ENCODE measurements at regions not wholly inside any gene's neighbourhood (a gene's known extent, or its start where the extent isn't known, plus 50 kb on each side); places are given as distances from the start of the nearest gene placed in this dataset.
A peak's percentile ranks its signal among the peaks of the same experiment; 100 is the strongest.

DNA sequence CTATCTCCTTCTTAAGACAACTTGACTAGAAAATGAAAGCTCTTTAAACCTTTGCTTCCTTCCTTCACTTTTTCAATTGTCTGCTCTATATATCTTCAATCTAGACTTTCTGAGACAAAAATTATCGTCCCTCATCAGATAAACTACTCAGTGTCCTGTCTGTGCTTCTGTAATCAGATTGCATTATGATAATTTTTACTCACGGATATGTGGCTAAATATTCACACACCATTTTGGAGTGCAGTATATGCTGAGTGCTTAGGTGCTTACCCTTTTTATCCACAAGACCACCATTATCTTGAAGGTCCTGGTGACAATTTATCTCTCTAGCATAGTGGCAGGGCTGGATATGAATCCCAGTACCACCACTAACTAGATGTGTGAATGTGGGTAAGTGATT, 1012.3 kb downstream of the TUSC7 start:
- TF ChIP-seq RXRA (IDR thresholded peaks at IDR 0.05; ENCODE audit: borderline replicate concordance, low read depth) (no peak), JUND (IDR thresholded peaks at IDR 0.05) (no peak), GATA2 (CRISPR knock-in tag; IDR thresholded peaks at IDR 0.05) (peak; percentile 54), GABPA (IDR thresholded peaks at IDR 0.05; ENCODE audit: low read depth) (no peak), USF2 (IDR thresholded peaks at IDR 0.05; ENCODE audit: borderline replicate concordance, low read depth, low read length) (no peak), FOSL2 (IDR thresholded peaks at IDR 0.05; ENCODE audit: borderline replicate concordance, low read depth) (no peak), RFX5 (IDR thresholded peaks at IDR 0.05; ENCODE audit: low read length) (no peak), YY1 (IDR thresholded peaks at IDR 0.05; ENCODE audit: low read depth) (no peak), EP300 (IDR thresholded peaks at IDR 0.05; ENCODE audit: borderline replicate concordance in 1 of 2, low read depth in 1 of 2, low read length in 1 of 2) (peak in 1 of 2 experiments; percentile 47; a peak in 1 of 4 replicates)
- TF ChIP-seq, protein P1, sequence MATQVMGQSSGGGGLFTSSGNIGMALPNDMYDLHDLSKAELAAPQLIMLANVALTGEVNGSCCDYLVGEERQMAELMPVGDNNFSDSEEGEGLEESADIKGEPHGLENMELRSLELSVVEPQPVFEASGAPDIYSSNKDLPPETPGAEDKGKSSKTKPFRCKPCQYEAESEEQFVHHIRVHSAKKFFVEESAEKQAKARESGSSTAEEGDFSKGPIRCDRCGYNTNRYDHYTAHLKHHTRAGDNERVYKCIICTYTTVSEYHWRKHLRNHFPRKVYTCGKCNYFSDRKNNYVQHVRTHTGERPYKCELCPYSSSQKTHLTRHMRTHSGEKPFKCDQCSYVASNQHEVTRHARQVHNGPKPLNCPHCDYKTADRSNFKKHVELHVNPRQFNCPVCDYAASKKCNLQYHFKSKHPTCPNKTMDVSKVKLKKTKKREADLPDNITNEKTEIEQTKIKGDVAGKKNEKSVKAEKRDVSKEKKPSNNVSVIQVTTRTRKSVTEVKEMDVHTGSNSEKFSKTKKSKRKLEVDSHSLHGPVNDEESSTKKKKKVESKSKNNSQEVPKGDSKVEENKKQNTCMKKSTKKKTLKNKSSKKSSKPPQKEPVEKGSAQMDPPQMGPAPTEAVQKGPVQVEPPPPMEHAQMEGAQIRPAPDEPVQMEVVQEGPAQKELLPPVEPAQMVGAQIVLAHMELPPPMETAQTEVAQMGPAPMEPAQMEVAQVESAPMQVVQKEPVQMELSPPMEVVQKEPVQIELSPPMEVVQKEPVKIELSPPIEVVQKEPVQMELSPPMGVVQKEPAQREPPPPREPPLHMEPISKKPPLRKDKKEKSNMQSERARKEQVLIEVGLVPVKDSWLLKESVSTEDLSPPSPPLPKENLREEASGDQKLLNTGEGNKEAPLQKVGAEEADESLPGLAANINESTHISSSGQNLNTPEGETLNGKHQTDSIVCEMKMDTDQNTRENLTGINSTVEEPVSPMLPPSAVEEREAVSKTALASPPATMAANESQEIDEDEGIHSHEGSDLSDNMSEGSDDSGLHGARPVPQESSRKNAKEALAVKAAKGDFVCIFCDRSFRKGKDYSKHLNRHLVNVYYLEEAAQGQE (IDR thresholded peaks at IDR 0.05; ENCODE audit: low read depth, low read length): no peak
- Histone ChIP-seq H3K27ac (ENCODE audit: low read depth in 2 of 2, low read length in 1 of 2) (no peak overlapping the region), H3K79me2 (ENCODE audit: insufficient read depth) (no peaks in the 10 kb centered on the region), H4K20me1 (ENCODE audit: insufficient read depth) (no peaks in the 10 kb centered on the region), H3K36me3 (replicated peaks in 1 of 2; ENCODE audit: control insufficient read depth in 1 of 2, insufficient read depth in 2 of 2, low read length in 1 of 2) (no peaks in the 10 kb centered on the region), H3K9me3 (no peaks in the 10 kb centered on the region), H3K4me2 (no peak overlapping the region), H3K9ac (no peak overlapping the region), H3K4me3 (ENCODE audit: low read depth in 2 of 2, low read length in 1 of 2) (no peak overlapping the region), H3K9me2 (no peaks in the 10 kb centered on the region), H2AFZ (ENCODE audit: low read depth) (no peak overlapping the region), H3K4me1 (ENCODE audit: control insufficient read depth in 1 of 2, insufficient read depth in 2 of 2, low read depth in 1 of 2, low read length in 1 of 2) (peaks cover 0 to 2% of the 10 kb centered on the region in 2 experiments; a peak in 1 of 4 replicates), H3K27me3 (ENCODE audit: insufficient read depth) (no peaks in the 10 kb centered on the region), H3F3A (replicated peaks; ENCODE audit: insufficient read depth) (no peaks in the 10 kb centered on the region)
- ChIA-PET POLR2A (no interaction called here), CTCF (interaction anchor here (1.0 to 2.5 kb wide), 6 partner anchors 11 to 951 kb away, joined by 3 to 10 read pairs (median 4); no protein-coding TSS in a partner anchor)
- WGBS (ENCODE audit: low lambda C conversion rate): 50% methylated on average over 2 of the region's 2 CpGs
- DNase-seq: no peak

- no peaks in the 10 kb centered on the region for H4K20me1 ChIP-seq (ENCODE audit: insufficient read depth)
- H3K9me2 ChIP-seq: no peaks in the 10 kb centered on the region
- H3F3A ChIP-seq (replicated peaks; ENCODE audit: insufficient read depth): no peaks in the 10 kb centered on the region
- no peaks in the 10 kb centered on the region for H3K27me3 ChIP-seq (ENCODE audit: insufficient read depth)
- no peaks in the 10 kb centered on the region for H3K36me3 ChIP-seq (replicated peaks in 1 of 2; ENCODE audit: control insufficient read depth in 1 of 2, insufficient read depth in 2 of 2, low read length in 1 of 2)
- no peaks in the 10 kb centered on the region for H3K79me2 ChIP-seq (ENCODE audit: insufficient read depth)
- H3K9ac ChIP-seq: no peak overlapping the region
- H3K9me3 ChIP-seq: no peaks in the 10 kb centered on the region
- no peak for DNase-seq
- H3K4me2 ChIP-seq: no peak overlapping the region
- peaks cover 0 to 2% of the 10 kb centered on the region in 2 experiments; a peak in 1 of 4 replicates for H3K4me1 ChIP-seq (ENCODE audit: control insufficient read depth in 1 of 2, insufficient read depth in 2 of 2, low read depth in 1 of 2, low read length in 1 of 2)
- no peak for TF ChIP-seq FOXJ3 (CRISPR knock-in tag; IDR thresholded peaks at IDR 0.05)
- TF ChIP-seq, protein P2, sequence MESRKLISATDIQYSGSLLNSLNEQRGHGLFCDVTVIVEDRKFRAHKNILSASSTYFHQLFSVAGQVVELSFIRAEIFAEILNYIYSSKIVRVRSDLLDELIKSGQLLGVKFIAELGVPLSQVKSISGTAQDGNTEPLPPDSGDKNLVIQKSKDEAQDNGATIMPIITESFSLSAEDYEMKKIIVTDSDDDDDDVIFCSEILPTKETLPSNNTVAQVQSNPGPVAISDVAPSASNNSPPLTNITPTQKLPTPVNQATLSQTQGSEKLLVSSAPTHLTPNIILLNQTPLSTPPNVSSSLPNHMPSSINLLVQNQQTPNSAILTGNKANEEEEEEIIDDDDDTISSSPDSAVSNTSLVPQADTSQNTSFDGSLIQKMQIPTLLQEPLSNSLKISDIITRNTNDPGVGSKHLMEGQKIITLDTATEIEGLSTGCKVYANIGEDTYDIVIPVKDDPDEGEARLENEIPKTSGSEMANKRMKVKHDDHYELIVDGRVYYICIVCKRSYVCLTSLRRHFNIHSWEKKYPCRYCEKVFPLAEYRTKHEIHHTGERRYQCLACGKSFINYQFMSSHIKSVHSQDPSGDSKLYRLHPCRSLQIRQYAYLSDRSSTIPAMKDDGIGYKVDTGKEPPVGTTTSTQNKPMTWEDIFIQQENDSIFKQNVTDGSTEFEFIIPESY (IDR thresholded peaks at IDR 0.05; ENCODE audit: borderline replicate concordance, low read depth): no peak
- TF ChIP-seq TAF1 (IDR thresholded peaks at IDR 0.05; ENCODE audit: borderline replicate concordance, low read depth, low read length): no peak
- TF ChIP-seq TCF12 (IDR thresholded peaks at IDR 0.05): no peak
- no peak for TF ChIP-seq MXI1 (IDR thresholded peaks at IDR 0.05; ENCODE audit: low read depth, low read length)
- TF ChIP-seq MEF2A (IDR thresholded peaks at IDR 0.05; ENCODE audit: borderline replicate concordance, low read depth): no peak
- no peak for TF ChIP-seq RCOR1 (IDR thresholded peaks at IDR 0.05; ENCODE audit: low read length)
- no peak for TF ChIP-seq EP300 (IDR thresholded peaks at IDR 0.05; ENCODE audit: borderline replicate concordance in 1 of 2, low read depth in 1 of 2, low read length in 1 of 2)
- TF ChIP-seq USF1 (IDR thresholded peaks at IDR 0.05; ENCODE audit: borderline replicate concordance, low read depth): no peak
- TF ChIP-seq YY1 (IDR thresholded peaks at IDR 0.05; ENCODE audit: low read depth): no peak
- TF ChIP-seq FOXM1 (IDR thresholded peaks at IDR 0.05; ENCODE audit: low read depth): no peak
- POLR2A ChIA-PET: no interaction called here
- CTCF ChIA-PET: interaction anchor here (1.0 to 2.5 kb wide), 5 partner anchors 13 to 952 kb away, joined by 3 to 10 read pairs (median 4); no protein-coding TSS in a partner anchor
- H3K4me3 ChIP-seq (ENCODE audit: low read depth in 2 of 2, low read length in 1 of 2): no peak overlapping the region
- H3K27ac ChIP-seq (ENCODE audit: low read depth in 2 of 2, low read length in 1 of 2): no peak overlapping the region
- WGBS (ENCODE audit: low lambda C conversion rate): 75% methylated on average over 3 of the region's 3 CpGs
- H2AFZ ChIP-seq (ENCODE audit: low read depth): no peak overlapping the region
These were observed 1013.3 kb downstream of the TUSC7 start for GRCh38 chr3:117722856-117723255.
